ENCODE measurements at regions not wholly inside any gene's neighbourhood (a gene's known extent, or its start where the extent isn't known, plus 50 kb on each side); places are given as distances from the start of the nearest gene placed in this dataset.

DNA sequence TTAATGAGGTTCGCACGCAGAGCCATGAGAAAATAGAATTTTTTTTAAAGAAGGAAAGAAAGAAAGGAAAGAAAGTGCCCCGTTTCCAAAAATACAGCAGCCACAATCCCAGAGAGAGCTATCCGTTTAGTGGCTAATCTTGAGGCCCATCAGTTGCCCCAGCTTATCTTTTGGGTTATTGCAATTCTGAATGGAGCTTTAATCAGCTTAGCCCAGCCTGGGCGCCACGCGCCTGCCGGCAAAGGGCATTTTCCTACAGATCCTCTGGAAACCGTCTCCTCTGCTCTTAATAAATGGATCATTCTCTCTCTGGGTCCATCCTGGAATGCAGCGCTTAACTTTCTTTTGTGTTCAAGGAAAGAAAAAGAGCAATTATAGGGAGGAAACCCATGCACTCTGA lies 413.3 kb downstream of the MAFB start:
- Histone ChIP-seq H4K5ac (ENCODE audit: insufficient read length, low read depth, low read length) (no peak overlapping the region), H4K8ac (ENCODE audit: extremely low read depth, insufficient read depth, low read length) (no peak overlapping the region), H3K9ac (replicated peaks in 1 of 4; ENCODE audit: extremely low read depth in 1 of 4, low read depth in 3 of 4, low read length in 3 of 4) (no peak overlapping the region), H3K56ac (replicated peaks; ENCODE audit: insufficient read length, low read depth, low read length) (no peak overlapping the region), H2BK5ac (ENCODE audit: low read depth, low read length) (0 out of 2 replicates have a peak overlapping the region, but pooled peaks have one; percentile 64), H3K4me2 (ENCODE audit: insufficient read depth in 1 of 2, low read depth in 2 of 2, low read length in 2 of 2) (peak overlapping the region; percentile 5 to 97; a peak in 3 of 4 replicates), H3K79me1 (ENCODE audit: low read depth, low read length) (no peaks in the 10 kb centered on the region), H2BK15ac (ENCODE audit: low read length) (no peak overlapping the region), H3K23ac (ENCODE audit: insufficient read length) (no peak overlapping the region), H2BK120ac (replicated peaks; ENCODE audit: low read depth, low read length) (no peak overlapping the region), H2BK12ac (ENCODE audit: low read depth, low read length) (no peak overlapping the region), H3K79me2 (ENCODE audit: control insufficient read depth in 1 of 2, insufficient read depth in 2 of 2, low read length in 2 of 2) (peaks cover 0 to 14% of the 10 kb centered on the region in 2 experiments; a peak in 2 of 4 replicates), H2BK20ac (ENCODE audit: low read length) (0 out of 2 replicates have a peak overlapping the region, but pooled peaks have one; percentile 10), H3K23me2 (ENCODE audit: low read depth, low read length) (peaks cover 4% of the 10 kb centered on the region; the same call in 1 of the 2 replicates), H3K4me1 (replicated peaks in 1 of 4; ENCODE audit: control insufficient read depth in 3 of 4, insufficient read depth in 4 of 4, low read length in 3 of 4) (peaks cover 6 to 25% (median 16%) of the 10 kb centered on the region in 4 experiments), H3K36me3 (ENCODE audit: control insufficient read depth in 2 of 4, insufficient read depth in 4 of 4, low read length in 3 of 4) (peaks cover 0 to 6% (median 0%) of the 10 kb centered on the region in 4 experiments; a peak in 3 of 8 replicates), H3K4me3 (ENCODE audit: extremely low read depth in 1 of 4, insufficient read depth in 2 of 4, low read depth in 3 of 4, low read length in 4 of 4) (peak overlapping the region in 1 of 4 experiments; percentile 52; a peak in 1 of 8 replicates), H3K9me3 (ENCODE audit: insufficient read depth in 2 of 2, low read depth in 1 of 2, low read length in 1 of 2) (no peaks in the 10 kb centered on the region), H3K14ac (ENCODE audit: insufficient read length) (no peak overlapping the region), H2AK5ac (ENCODE audit: low read depth, low read length) (no peak overlapping the region), H3K27ac (ENCODE audit: low read depth, low read length) (no peak overlapping the region), H4K91ac (replicated peaks; ENCODE audit: insufficient read length, low read length) (no peak overlapping the region), H2AFZ (ENCODE audit: low read length) (no peak overlapping the region), H3K27me3 (replicated peaks in 1 of 4; ENCODE audit: control insufficient read depth in 3 of 4, extremely low read depth in 1 of 4, insufficient read depth in 3 of 4, low read length in 3 of 4) (no peaks in the 10 kb centered on the region), H4K20me1 (replicated peaks in 1 of 2; ENCODE audit: control insufficient read depth in 1 of 2, insufficient read depth in 2 of 2, low read length in 2 of 2) (peaks cover 0 to 2% of the 10 kb centered on the region in 2 experiments), H3K4ac (replicated peaks; ENCODE audit: insufficient read length, low read depth, low read length) (no peak overlapping the region), H3K18ac (ENCODE audit: extremely low read depth, low read length) (peak overlapping the region; percentile 79)
- ChIA-PET POLR2A (ENCODE audit: partially characterized antibody) (interaction anchor here (1.1 to 6.1 kb wide), 11 partner anchors 8 to 390 kb away, joined by 3 to 74 read pairs (median 4); no protein-coding TSS in a partner anchor), CTCF (ENCODE audit: partially characterized antibody) (interaction anchor here (0.6 to 2.2 kb wide), 4 partner anchors 12 to 446 kb away, joined by 3 to 10 read pairs (median 3); no protein-coding TSS in a partner anchor)
- DNase-seq (ENCODE audit: low read depth in 1 of 2, low spot score in 2 of 2) (no peak), FAIRE-seq (no peak)
- no peak for TF ChIP-seq JUND (IDR thresholded peaks at IDR 0.05; ENCODE audit: low read length)
- TF ChIP-seq CHD1 (IDR thresholded peaks at IDR 0.05; ENCODE audit: low read depth, low read length) = no peak
- TF ChIP-seq POLR2AphosphoS5 (IDR thresholded peaks at IDR 0.05; ENCODE audit: low read depth, low read length) = 0 out of 2 replicates have a peak, but pooled peaks have one; percentile 62
- no peak for TF ChIP-seq SIX5 (IDR thresholded peaks at IDR 0.05; ENCODE audit: low read depth, low read length)
- no peak for TF ChIP-seq NANOG (IDR thresholded peaks at IDR 0.05; ENCODE audit: insufficient read depth, low read depth, low read length, poor library complexity, severe bottlenecking)
- no peak for TF ChIP-seq HDAC2 (IDR thresholded peaks at IDR 0.05; ENCODE audit: borderline replicate concordance in 1 of 2, low read depth in 2 of 2, low read length in 2 of 2)
- no peak for TF ChIP-seq SIN3A (conservative IDR thresholded peaks at IDR 0.05 in 1 of 2, IDR thresholded peaks at IDR 0.05 in 1 of 2; ENCODE audit: low read depth in 1 of 2, low read length in 2 of 2)
- 83% methylated on average over 10 of the region's 10 CpGs; no CpG with 5 or more reads in 1 of the 2 experiments for WGBS, 2 experiments (ENCODE audit: extremely low coverage in 1 of 2, insufficient coverage in 1 of 2, insufficient read length in 1 of 2, insufficient replicate concordance in 2 of 2, low coverage in 1 of 2, low lambda C conversion rate in 2 of 2, missing lambda C conversion rate in 1 of 2)
